GM21515 (cell line): ENCODE measurements at regions not wholly inside any gene's neighbourhood (a gene's known extent, or its start where the extent isn't known, plus 50 kb on each side); places are given as distances from the start of the nearest gene placed in this dataset.

Experiments
- ATAC-seq: cut with Tn5 transposase; IDR thresholded peaks from one replicate; pipeline ENCODE4 v1.9.1; 2021; ENCODE audit not compliant: unreplicated experiment

GRCh38 chr21:14734833-14735232 is 188.7 kb upstream of the SAMSN1 start:
- no peak for ATAC-seq

GRCh38 chr21:14734191-14734590 is 188.1 kb upstream of the SAMSN1 start:
- no peak for ATAC-seq

DNA sequence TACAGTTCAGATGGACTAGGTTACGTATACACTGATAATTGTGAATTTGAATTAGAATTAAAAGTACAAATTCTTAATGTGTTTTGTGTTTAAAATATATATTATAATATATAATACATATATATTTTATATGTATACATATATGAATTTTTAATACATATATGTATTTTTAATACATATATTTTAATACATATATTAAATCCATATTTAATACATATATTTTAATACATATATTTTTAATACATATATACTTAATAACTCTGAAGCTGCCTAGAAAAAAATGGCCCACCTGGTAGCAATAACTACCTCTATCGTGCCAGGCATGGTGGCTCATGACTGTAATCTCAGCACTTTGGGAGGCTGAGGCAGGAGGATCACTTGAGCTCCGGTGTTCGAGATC is 179.1 kb upstream of the SAMSN1 start:
- ATAC-seq, result no peak

DNA sequence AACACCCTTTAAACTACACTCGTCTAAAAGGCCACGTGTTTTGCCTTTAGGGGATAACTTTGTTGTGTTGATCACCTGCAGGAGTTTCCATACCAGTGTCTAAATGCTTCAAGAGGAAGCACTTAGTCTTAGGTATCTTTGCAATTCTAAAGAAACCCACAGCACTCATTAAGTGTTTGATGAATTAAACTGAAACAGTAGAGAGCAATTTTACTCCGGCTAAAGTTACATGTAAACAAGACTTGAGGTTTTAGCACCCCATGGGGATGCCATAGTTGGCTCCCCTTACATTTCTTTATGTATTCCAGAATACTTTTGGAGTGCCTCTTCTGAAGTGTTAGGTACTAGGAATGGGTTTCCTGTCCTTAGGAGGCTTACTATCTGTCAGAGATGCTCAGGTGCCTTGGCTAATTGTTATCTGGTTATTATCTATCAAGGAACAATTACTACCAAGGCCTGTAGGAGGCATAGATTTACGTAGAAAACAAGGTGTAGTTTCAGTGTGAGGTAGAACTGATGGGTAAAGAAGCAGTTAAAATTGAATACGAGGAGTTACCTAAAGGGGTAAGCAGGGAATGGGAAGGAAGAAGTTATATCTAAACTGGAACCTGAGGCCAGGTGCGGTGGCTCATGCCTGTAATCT is 176.8 kb upstream of the SAMSN1 start:
- no peak for ATAC-seq

- ATAC-seq, result no peak
These were observed 174.1 kb upstream of the SAMSN1 start for GRCh38 chr21:14720237-14720636.

DNA sequence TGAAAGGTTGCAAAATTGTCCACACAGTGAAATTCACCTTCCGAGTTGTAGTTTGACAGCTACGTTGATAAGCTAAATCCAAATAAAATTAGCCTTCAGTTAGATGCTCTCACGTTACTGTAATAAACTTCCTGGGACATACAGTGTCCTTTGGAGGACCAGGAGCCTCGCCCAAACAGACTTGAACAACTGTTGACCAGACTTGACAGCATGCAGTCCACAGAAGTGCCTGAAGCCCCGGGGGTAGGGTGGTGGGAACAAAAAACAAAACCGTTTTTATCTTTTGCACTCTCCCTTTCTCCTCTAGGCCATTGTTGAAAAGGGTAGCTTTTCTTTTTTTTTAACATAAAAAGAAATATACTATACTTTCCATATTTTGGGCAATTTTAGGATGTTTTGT is 172.8 kb upstream of the SAMSN1 start:
- ATAC-seq, result no peak

DNA sequence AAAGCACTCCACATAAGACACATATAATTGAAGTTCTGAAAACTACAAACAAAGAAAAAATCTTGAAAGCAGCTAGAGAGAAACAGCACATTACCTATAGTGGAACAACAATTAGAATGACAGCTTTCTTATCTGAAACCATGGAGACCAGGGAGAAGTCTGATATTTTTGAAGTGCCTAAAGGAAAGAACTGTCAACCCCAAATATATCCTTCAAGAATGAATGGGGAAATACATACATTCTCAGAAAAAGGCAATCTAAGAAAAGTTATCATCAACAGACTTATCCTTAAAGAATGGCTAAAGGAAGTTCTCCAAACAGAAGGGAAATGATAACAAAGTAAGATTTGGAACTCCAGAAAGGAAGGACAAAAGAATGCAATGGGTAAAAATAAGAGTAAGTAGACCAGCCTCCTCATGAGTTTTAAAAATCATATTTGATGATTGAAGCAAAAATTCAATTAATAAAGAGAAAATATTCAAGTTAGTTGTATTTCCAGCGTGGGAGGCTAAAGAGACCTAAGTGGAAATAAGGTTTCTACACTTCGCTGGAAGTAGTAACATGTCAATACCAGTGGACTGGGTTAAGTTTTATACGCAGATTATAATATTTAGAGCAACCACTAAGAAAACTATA is 170.8 kb upstream of the SAMSN1 start:
- ATAC-seq, result no peak

DNA sequence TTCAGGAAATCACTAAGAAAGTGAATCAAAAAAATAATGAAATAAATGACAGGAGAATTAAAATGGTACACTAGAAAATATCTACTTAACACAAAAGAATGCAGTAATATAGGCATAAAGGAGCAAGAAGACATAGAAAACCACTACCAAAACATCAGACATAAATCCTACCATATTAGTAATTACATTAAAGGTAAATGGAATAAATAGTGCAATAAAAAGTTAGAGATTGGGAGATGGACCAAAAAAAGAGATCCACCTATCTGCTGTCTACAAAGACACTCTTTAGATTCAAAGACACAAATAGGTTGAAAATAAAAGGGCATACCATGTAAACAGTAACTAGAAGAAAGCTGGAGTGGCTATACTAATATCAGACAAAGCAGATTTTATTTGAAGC is 167.0 kb upstream of the SAMSN1 start:
- ATAC-seq, result no peak

DNA sequence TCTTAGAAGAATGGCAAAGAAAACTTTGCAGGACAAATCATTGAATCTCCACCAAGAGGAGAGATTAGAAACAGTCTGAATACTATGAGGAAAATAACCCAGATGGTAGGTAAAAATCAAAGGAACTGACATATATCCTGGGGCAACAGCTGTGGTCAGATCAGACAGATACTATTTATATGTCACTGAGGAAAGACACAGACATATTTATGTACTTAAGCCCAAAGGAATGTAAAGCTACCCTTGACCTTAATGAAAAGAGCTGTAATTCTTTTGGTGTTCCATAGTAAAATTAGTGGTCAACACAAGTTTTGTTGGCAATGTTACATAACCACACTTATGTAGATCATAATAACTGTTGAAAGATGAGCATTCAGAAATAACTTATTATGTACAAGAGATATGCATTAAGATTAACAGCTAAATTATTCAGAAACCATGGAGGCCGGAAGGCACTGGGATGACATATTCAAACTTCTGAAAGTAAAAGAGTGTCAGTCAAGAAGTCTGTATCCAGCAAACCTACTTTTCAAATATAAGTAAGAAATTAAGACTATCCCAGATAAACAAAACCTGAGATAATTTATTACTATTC is 166.1 kb upstream of the SAMSN1 start:
- no peak for ATAC-seq

GRCh38 chr21:14711287-14711686 is 165.2 kb upstream of the SAMSN1 start:
- no peak for ATAC-seq

DNA sequence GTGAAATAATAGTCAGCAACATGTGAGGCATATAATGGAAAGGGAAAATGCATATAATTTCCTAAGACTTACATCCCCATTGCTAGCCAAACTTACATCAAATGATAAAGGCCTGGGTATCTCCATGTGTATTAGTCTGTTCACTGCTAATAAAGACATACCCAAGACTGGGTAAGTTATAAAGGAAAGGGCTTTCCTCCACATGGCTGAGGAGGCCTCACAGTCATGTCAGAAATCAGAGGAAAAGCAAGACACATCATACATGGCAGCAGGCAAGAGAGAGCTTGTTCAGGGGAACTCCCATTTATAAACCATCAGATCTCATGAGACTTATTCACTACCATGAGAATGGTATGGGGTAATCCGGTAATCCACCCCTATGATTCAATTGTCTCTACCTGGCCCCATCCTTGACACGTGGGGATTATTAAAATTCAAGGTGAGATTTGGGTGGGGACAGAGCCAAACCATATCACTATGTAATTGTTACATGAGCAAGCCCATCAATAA is 161.5 kb upstream of the SAMSN1 start:
- ATAC-seq, result no peak

- no peak for ATAC-seq
These were observed 160.8 kb upstream of the SAMSN1 start for GRCh38 chr21:14706712-14707510.

DNA sequence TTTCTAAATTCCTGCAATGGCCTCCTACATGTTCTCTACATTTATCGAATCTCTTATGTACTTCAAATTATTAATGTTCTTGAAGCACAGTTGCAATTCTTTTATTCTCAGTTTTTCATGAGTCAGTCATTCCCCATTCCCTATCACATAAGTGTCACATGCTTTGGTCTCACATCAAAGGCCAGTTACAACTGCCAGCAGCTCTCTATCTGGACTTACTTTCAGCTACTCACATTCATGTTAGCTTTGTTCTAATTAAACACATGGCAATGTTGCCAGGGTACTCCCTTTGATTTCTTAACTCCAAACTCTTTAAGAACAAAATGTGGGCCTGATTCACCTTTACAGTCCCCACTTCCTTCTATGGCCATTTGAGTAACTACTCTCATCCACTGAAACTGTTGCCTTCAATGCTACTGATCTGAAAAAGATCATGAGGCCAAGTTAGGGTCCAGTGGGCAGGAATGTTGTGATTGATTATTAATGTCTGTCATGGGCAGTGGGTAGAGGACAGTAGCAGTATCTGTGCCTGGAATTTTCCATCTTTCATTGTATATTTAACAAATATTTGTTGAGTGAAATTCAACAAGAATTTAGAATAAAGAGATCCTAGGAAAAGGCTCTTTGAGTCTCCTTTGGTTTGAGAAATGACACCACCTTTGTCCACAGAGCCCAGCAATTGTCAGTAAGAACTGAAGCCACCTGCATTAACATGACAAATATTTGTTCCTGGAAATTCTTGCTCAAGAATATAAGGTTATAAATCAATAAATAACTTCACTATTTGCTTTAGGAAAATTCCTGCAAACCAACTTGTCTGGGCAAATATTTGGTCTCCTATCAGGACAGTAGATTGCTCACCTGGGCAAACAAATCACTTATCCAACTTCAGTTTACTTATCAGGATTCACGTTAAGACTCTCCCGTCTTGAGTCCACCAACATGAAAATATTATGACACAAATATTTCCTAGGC is 153.6 kb upstream of the SAMSN1 start:
- no peak for ATAC-seq

GRCh38 chr21:14697769-14698168 is 151.7 kb upstream of the SAMSN1 start:
- ATAC-seq, result no peak

DNA sequence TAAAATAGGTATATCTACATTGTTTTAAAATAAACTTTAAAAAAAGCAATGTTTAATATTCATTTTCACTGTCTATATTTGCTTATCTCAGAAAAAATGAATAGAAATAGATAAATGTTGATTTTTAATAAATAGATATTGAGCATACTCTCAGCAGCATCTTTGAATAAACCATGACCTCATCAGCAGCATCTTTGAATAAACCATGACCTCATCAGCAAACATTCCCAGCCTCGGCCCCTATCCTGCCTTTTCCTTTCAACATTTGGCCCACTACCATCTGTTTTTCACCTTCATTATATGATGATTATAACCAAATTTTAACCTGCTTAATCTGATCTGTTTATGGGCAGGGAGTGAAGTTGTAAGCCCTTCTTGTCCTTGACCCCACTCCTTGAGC is 148.7 kb upstream of the SAMSN1 start:
- no peak for ATAC-seq

DNA sequence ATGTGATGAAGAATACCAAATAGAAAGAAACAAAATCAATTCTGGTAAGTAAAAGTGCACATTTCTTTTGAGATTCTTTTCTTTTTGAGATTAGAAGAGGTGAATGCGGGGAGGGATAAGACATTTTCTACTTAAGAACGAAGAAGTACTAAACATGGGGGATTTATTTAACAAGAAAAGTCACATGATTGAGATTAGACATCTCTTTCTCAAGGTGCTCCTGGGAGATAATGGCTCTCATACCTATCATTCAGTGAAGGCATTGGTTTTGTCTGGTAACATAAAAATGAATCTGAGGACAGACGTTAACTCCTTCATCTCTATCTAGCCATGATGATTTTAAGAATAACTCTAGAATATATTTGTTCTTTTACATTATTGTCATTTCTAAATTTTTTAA is 147.9 kb upstream of the SAMSN1 start:
- no peak for ATAC-seq

DNA sequence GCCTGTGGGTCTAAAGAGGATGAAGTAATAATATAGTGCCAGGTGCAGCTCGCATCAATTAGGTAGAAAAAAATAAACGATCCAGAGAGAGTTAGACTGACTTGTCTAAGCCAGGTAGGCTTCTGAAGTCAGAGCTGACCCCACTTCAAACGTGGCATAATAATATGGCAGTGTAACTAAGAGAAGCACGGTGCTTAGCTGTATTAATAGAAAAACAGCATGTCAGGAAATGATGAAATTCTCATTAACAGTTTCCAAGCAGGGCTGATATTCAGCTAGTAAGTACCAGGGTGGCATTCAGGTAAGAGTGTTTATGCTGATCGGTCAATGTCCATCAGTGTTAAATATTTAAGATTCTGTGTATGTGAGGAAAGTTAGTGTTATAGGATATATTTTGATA is 145.8 kb upstream of the SAMSN1 start:
- no peak for ATAC-seq

DNA sequence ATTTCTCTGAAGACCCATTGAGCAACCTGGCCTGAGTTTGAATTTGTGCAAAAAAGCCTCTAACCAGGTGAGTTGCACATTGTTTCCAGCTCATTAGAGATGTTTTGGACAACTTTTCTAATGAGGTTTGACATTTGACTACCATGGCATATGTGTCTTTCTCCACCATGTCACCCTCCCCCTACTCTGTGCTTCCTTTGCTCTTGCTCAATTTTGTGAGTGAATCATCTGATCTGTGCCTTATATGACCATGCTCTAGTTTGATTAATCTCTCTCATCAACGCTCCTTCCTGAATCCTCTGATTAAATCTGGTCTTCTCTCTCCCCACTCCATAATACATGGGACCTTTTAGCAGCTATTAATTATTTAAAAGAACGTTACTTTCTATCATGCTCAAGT is 144.8 kb upstream of the SAMSN1 start:
- ATAC-seq, result no peak

- ATAC-seq, result no peak
These were observed 142.8 kb upstream of the SAMSN1 start for GRCh38 chr21:14688936-14689335.

DNA sequence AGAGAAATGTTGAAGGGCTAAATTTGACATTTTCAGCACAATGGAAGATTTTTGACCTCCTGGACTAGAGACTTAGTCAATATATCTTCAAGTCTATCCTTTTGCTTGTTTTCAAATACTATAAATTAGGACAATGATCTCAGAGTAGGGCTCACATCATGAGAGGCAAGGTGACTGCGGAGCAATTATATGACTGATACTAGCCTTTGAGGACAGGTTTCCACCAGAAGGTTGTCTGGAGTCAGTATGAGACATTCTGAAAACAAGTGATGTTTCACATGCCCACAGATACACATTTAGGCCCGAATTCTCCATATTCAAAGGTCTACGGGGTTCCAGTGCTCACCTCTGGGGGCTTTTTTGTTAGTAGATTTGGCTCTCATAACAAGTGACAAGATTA is 142.3 kb upstream of the SAMSN1 start:
- no peak for ATAC-seq

GRCh38 chr21:14687268-14687625 is 141.1 kb upstream of the SAMSN1 start:
- peak; percentile 53 for ATAC-seq
